MM.1S (cell line): ENCODE measurements at regions not wholly inside any gene's neighbourhood (a gene's known extent, or its start where the extent isn't known, plus 50 kb on each side); places are given as distances from the start of the nearest gene placed in this dataset.
"Not testable (repeated sequence)": the region's sequence is repeated elsewhere in the genome, so short reads cannot be mapped to it uniquely, and the experiment has no call there.

ENCODE experiments used
- DNase-seq: peaks from one replicate; pipeline ENCODE4 v3.0.0-alpha.2; 2015
- H2AFZ ChIP-seq: fragments of 300-600 bp; sonication (generic); 2 replicates; pipeline ENCODE4 v1.6.0; 2016; ENCODE audit warnings: antibody characterized with exemption, low read length
- H3F3A ChIP-seq: fragments of 300-600 bp; sonication (generic); 2 replicates; pipeline ENCODE4 v1.6.1; 2016; ENCODE audit warnings: mild to moderate bottlenecking, antibody characterized with exemption, low read length, moderate library complexity, mixed read lengths; ENCODE audit not compliant: insufficient read depth
- H3K27ac ChIP-seq: fragments of 300-600 bp; sonication (generic); 2 replicates; pipeline ENCODE4 v1.5.1; 2016; ENCODE audit warnings: mild to moderate bottlenecking, low read length
- H3K27me3 ChIP-seq: fragments of 300-600 bp; sonication (generic); replicated peaks from 2 replicates; pipeline ENCODE4 v1.6.0; 2016; ENCODE audit warnings: low read length; ENCODE audit not compliant: insufficient read depth
- H3K36me3 ChIP-seq: fragments of 300-600 bp; sonication (generic); replicated peaks from 2 replicates; pipeline ENCODE4 v1.6.1; 2016; ENCODE audit warnings: mild to moderate bottlenecking, low read length, mixed read lengths; ENCODE audit not compliant: insufficient read depth
- H3K4me1 ChIP-seq: fragments of 300-600 bp; sonication (generic); 2 replicates; pipeline ENCODE4 v1.6.1; 2016; ENCODE audit warnings: low read length, mixed read lengths
- H3K4me2 ChIP-seq: fragments of 300-600 bp; sonication (generic); 2 replicates; pipeline ENCODE4 v1.6.0; 2016; ENCODE audit warnings: low read depth, low read length
- H3K4me3 ChIP-seq: fragments of 300-600 bp; sonication (generic); 2 replicates; pipeline ENCODE4 v1.5.1; 2016; ENCODE audit warnings: low read length, mixed read lengths
- H3K79me2 ChIP-seq: fragments of 300-600 bp; sonication (generic); 2 replicates; pipeline ENCODE4 v1.6.1; 2016; ENCODE audit warnings: mixed run types, low read length, mixed read lengths
- H3K9ac ChIP-seq: fragments of 300-600 bp; sonication (generic); 2 replicates; pipeline ENCODE4 v1.6.1; 2016; ENCODE audit warnings: low read length, mixed read lengths
- H3K9me2 ChIP-seq: fragments of 300-600 bp; sonication (generic); replicated peaks from 2 replicates; pipeline ENCODE4 v1.6.1; 2016; ENCODE audit warnings: mild to moderate bottlenecking, low read length, mixed read lengths; ENCODE audit not compliant: insufficient read depth
- H3K9me3 ChIP-seq: fragments of 300-600 bp; sonication (generic); replicated peaks from 2 replicates; pipeline ENCODE4 v1.6.1; 2016; ENCODE audit warnings: mild to moderate bottlenecking, low read length, mixed read lengths; ENCODE audit not compliant: insufficient read depth
- H4K20me1 ChIP-seq: fragments of 300-600 bp; sonication (generic); 2 replicates; pipeline ENCODE4 v1.6.1; 2016; ENCODE audit warnings: mild to moderate bottlenecking, low read length, moderate library complexity, mixed read lengths; ENCODE audit not compliant: insufficient read depth
- EZH2 ChIP-seq: fragments of 300-600 bp; sonication (generic); optimal IDR thresholded peaks from 2 replicates; pipeline ENCODE3; 2017; ENCODE audit warnings: low read depth, mild to moderate bottlenecking, antibody characterized with exemption, low read length, mixed read lengths
- EZH2phosphoT487 ChIP-seq: fragments of 300-600 bp; sonication (generic); IDR thresholded peaks from 2 replicates; pipeline ENCODE4 v1.6.1; 2018; ENCODE audit warnings: antibody characterized with exemption, low read length
- TF ChIP-seq, protein P1 (sequence below): fragments of 300-600 bp; sonication (generic); IDR thresholded peaks from 2 replicates; pipeline ENCODE4 v1.5.1; 2016; ENCODE audit warnings: antibody characterized with exemption, low read length, mixed read lengths

DNA sequence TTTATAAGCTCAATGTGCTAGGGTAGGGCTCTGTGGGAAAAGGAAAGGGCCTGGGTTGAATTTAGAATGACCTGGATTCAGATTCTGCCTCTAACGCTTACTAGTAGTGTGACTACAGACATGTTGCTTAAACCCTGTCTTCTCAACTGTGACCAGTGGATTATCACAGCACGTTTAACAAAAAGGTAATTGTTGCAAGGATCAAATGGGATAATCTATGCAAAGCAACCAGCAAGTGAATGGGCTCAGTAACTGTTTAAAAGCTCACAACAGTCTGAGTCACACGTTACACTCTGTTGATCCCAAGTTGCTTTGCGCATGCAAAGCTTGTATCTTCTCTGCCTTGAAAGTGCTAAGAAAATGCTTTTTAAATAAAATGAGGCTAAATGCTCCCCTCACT lies 236.5 kb downstream of the IL20RB start:
- Histone ChIP-seq H3K9me2 (no peaks in the 10 kb centered on the region), H3K4me3 (no peak overlapping the region), H3K9ac (no peak overlapping the region), H3K27me3 (no peaks in the 10 kb centered on the region), H3K79me2 (no peaks in the 10 kb centered on the region), H3K4me1 (peaks cover 2% of the 10 kb centered on the region; the same call in 1 of the 2 replicates), H3F3A (no peaks in the 10 kb centered on the region), H4K20me1 (no peaks in the 10 kb centered on the region), H3K9me3 (no peaks in the 10 kb centered on the region), H2AFZ (no peak overlapping the region), H3K27ac (no peak overlapping the region), H3K4me2 (no peak overlapping the region), H3K36me3 (no peaks in the 10 kb centered on the region)
- no peak for DNase-seq
- TF ChIP-seq, protein P1, sequence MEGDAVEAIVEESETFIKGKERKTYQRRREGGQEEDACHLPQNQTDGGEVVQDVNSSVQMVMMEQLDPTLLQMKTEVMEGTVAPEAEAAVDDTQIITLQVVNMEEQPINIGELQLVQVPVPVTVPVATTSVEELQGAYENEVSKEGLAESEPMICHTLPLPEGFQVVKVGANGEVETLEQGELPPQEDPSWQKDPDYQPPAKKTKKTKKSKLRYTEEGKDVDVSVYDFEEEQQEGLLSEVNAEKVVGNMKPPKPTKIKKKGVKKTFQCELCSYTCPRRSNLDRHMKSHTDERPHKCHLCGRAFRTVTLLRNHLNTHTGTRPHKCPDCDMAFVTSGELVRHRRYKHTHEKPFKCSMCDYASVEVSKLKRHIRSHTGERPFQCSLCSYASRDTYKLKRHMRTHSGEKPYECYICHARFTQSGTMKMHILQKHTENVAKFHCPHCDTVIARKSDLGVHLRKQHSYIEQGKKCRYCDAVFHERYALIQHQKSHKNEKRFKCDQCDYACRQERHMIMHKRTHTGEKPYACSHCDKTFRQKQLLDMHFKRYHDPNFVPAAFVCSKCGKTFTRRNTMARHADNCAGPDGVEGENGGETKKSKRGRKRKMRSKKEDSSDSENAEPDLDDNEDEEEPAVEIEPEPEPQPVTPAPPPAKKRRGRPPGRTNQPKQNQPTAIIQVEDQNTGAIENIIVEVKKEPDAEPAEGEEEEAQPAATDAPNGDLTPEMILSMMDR, result no peak
- no peak for TF ChIP-seq EZH2
- TF ChIP-seq EZH2phosphoT487, result no peak

DNA sequence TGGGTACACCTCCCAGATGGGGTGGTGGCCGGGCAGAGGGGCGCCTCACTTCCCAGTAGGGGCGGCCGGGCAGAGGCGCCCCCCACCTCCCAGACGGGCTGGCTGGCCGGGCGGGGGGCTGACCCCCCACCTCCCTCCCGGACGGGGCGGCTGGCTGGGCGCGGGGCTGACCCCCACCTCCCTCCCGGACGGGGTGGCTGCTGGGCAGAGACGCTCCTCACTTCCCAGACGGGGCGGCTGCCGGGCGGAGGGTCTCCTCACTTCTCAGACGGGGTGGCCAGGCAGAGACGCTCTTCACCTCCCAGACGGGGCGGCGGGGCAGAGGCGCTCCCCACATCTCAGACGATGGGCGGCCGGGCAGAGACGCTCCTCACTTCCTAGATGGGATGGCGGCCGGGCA lies 240.6 kb downstream of the IL20RB start:
- not testable (repeated sequence) for H3K4me3 ChIP-seq, H3K9me2 ChIP-seq, H3K9me3 ChIP-seq, H3K9ac ChIP-seq, H3K36me3 ChIP-seq, H2AFZ ChIP-seq, H3K27ac ChIP-seq, DNase-seq, H3K4me2 ChIP-seq, H4K20me1 ChIP-seq, H3F3A ChIP-seq, H3K27me3 ChIP-seq, H3K79me2 ChIP-seq
- peaks cover 11% of the 10 kb centered on the region; the same call in 1 of the 2 replicates for H3K4me1 ChIP-seq

DNA sequence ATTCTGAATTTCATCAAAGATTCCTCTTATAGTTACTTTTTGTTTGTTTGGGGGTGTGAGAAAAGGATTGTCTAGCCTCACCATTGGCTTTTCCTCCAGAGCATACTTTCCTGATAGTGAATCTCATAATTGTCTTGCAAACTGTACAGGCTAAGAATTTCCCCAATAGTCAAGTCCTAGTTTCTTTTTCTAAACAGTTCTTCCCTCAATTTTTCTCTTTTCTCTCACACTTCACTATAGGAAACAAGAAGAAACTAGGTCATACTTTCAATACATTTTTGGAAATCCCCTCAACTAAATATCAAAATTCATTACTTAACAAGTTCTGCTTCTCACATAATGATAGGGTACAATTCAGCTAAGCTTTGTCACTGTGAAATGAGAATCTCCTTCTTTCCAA lies 241.9 kb downstream of the IL20RB start:
- TF ChIP-seq EZH2phosphoT487, result no peak
- TF ChIP-seq, protein P1, result no peak
- TF ChIP-seq EZH2, result no peak
- no peaks in the 10 kb centered on the region for H3K79me2 ChIP-seq
- no peak overlapping the region for H3K4me3 ChIP-seq
- no peak overlapping the region for H2AFZ ChIP-seq
- peak overlapping the region; percentile 9; the same call in 1 of the 2 replicates for H3K27ac ChIP-seq
- peak overlapping the region; percentile 41; the same call in 1 of the 2 replicates for H3K4me2 ChIP-seq
- DNase-seq, result peak; percentile 32
- H3K27me3 ChIP-seq, result no peaks in the 10 kb centered on the region
- no peaks in the 10 kb centered on the region for H4K20me1 ChIP-seq
- no peaks in the 10 kb centered on the region for H3K9me3 ChIP-seq
- H3K4me1 ChIP-seq, result peaks cover 11% of the 10 kb centered on the region; the same call in 1 of the 2 replicates
- no peaks in the 10 kb centered on the region for H3K36me3 ChIP-seq
- H3K9me2 ChIP-seq, result no peaks in the 10 kb centered on the region
- H3F3A ChIP-seq, result no peaks in the 10 kb centered on the region
- H3K9ac ChIP-seq, result no peak overlapping the region

- TF ChIP-seq, protein P1, result no peak
- TF ChIP-seq EZH2phosphoT487 (no peak), EZH2 (no peak)
- DNase-seq, result no peak
- Histone ChIP-seq H3K27me3 (no peaks in the 10 kb centered on the region), H3F3A (no peaks in the 10 kb centered on the region), H3K27ac (no peak overlapping the region), H3K9me3 (no peaks in the 10 kb centered on the region), H3K79me2 (no peaks in the 10 kb centered on the region), H3K9ac (no peak overlapping the region), H3K36me3 (no peaks in the 10 kb centered on the region), H3K4me1 (peaks cover 11% of the 10 kb centered on the region; the same call in 1 of the 2 replicates), H4K20me1 (no peaks in the 10 kb centered on the region), H3K4me2 (no peak overlapping the region), H3K4me3 (no peak overlapping the region), H3K9me2 (no peaks in the 10 kb centered on the region), H2AFZ (no peak overlapping the region)
Measured at GRCh38 chr3:137201066-137201465, 243.3 kb downstream of the IL20RB start.
